Loucy (cell line): ENCODE measurements at regions not wholly inside any gene's neighbourhood (a gene's known extent, or its start where the extent isn't known, plus 50 kb on each side); places are given as distances from the start of the nearest gene placed in this dataset.

ENCODE experiments used
- CTCF ChIP-seq: fragments of 200-600 bp; sonication (generic); conservative IDR thresholded peaks from 2 replicates; pipeline ENCODE4 v1.5.1; 2014; ENCODE audit warnings: mild to moderate bottlenecking, antibody characterized with exemption, low read length
- EZH2phosphoT487 ChIP-seq: fragments of 200-600 bp; IDR thresholded peaks from 2 replicates; pipeline ENCODE4 v1.6.1; 2018; ENCODE audit warnings: antibody characterized with exemption, mild to moderate bottlenecking, moderate library complexity, borderline replicate concordance

GRCh38 chr1:4220362-4220761 is 320.3 kb upstream of the C1orf174 start:
- TF ChIP-seq CTCF (no peak), EZH2phosphoT487 (no peak)
